WTC11 (cell line): ENCODE measurements at regions not wholly inside any gene's neighbourhood (a gene's known extent, or its start where the extent isn't known, plus 50 kb on each side); places are given as distances from the start of the nearest gene placed in this dataset.

ENCODE experiments used
- ATAC-seq: fragments of 200-7000 bp; cut with Tn5 transposase; 2 replicates; pipeline ENCODE4 v1.10.0; 2021; ENCODE audit warnings: mild to moderate bottlenecking, moderate library complexity
- CTCF ChIA-PET: fragments of 300-600 bp; sonication (Branson Sonifier 250); formaldehyde crosslinking; loops from one replicate; lab custom pipeline; 2021; ENCODE audit warnings: antibody characterized with exemption; lab: Charles Lee
- POLR2A ChIA-PET: fragments of 350-600 bp; sonication (Branson Sonifier 250); formaldehyde crosslinking; loops from one replicate; lab custom pipeline; 2021; ENCODE audit warnings: antibody characterized with exemption; lab: Charles Lee
- DNase-seq: peaks from one replicate; pipeline ENCODE4 v3.0.0; 2021; ENCODE audit warnings: low spot score
- H3K27ac Mint-ChIP-seq: 2 replicates; pipeline ENCODE4 v1.8.0; 2021; ENCODE audit warnings: mixed read lengths
- H3K27me3 Mint-ChIP-seq: 2 replicates; pipeline ENCODE4 v1.8.0; 2021; ENCODE audit warnings: low read depth, mild to moderate bottlenecking, moderate library complexity, mixed read lengths
- H3K36me3 Mint-ChIP-seq: 2 replicates; pipeline ENCODE4 v1.8.0; 2021; ENCODE audit warnings: mixed read lengths
- H3K4me1 Mint-ChIP-seq: 2 replicates; pipeline ENCODE4 v1.8.0; 2022; ENCODE audit warnings: mixed read lengths
- H3K4me3 Mint-ChIP-seq: 2 replicates; pipeline ENCODE4 v1.8.0; 2021; ENCODE audit warnings: mild to moderate bottlenecking, moderate library complexity, mixed read lengths
- H3K9me3 Mint-ChIP-seq: 2 replicates; pipeline ENCODE4 v1.8.0; 2021; ENCODE audit warnings: mixed read lengths
- ATF1 ChIP-seq: sonication (generic); formaldehyde crosslinking; IDR thresholded peaks from 2 replicates; pipeline ENCODE4 v1.8.1; 2023; ENCODE audit warnings: mild to moderate bottlenecking, moderate library complexity, missing genetic modification reagents
- CREM ChIP-seq: sonication (generic); formaldehyde crosslinking; IDR thresholded peaks from 2 replicates; pipeline ENCODE4 v1.8.1; 2022; ENCODE audit warnings: mild to moderate bottlenecking, missing genetic modification reagents, moderate library complexity
- ELF4 ChIP-seq: sonication (generic); formaldehyde crosslinking; IDR thresholded peaks from 2 replicates; pipeline ENCODE4 v1.8.1; 2022; ENCODE audit warnings: low read depth, mild to moderate bottlenecking, moderate library complexity, missing genetic modification reagents
- FOXP1 ChIP-seq: sonication (generic); formaldehyde crosslinking; IDR thresholded peaks from 2 replicates; pipeline ENCODE4 v1.8.0; 2022; ENCODE audit warnings: missing genetic modification reagents, mild to moderate bottlenecking, moderate library complexity, borderline replicate concordance
- GTF2I ChIP-seq: fragments of 250-450 bp; sonication (Bioruptor Pico); conservative IDR thresholded peaks from 2 replicates; pipeline ENCODE4 v1.4.0; 2021; ENCODE audit warnings: mild to moderate bottlenecking
- JAZF1 ChIP-seq: fragments of 250-450 bp; sonication (Bioruptor Pico); IDR thresholded peaks from 2 replicates; pipeline ENCODE4 v1.9.0; 2021; ENCODE audit warnings: moderate library complexity, mild to moderate bottlenecking, inconsistent platforms
- JUN ChIP-seq: sonication (generic); formaldehyde crosslinking; IDR thresholded peaks from 2 replicates; pipeline ENCODE4 v1.8.0; 2023; ENCODE audit warnings: mild to moderate bottlenecking, missing genetic modification reagents
- KAT7 ChIP-seq: sonication (generic); formaldehyde crosslinking; IDR thresholded peaks from 2 replicates; pipeline ENCODE4 v1.8.1; 2023; ENCODE audit warnings: missing genetic modification reagents, mild to moderate bottlenecking, borderline replicate concordance
- NFYB ChIP-seq: sonication (generic); formaldehyde crosslinking; conservative IDR thresholded peaks from 2 replicates; pipeline ENCODE4 v1.8.0; 2022; ENCODE audit warnings: low read depth, missing genetic modification reagents
- NR1H2 ChIP-seq: sonication (generic); formaldehyde crosslinking; IDR thresholded peaks from 2 replicates; pipeline ENCODE4 v1.9.0; 2021; ENCODE audit warnings: mild to moderate bottlenecking, moderate library complexity, missing genetic modification reagents
- NR2C2 ChIP-seq: sonication (generic); formaldehyde crosslinking; IDR thresholded peaks from 2 replicates; pipeline ENCODE4 v1.8.0; 2022; ENCODE audit warnings: mild to moderate bottlenecking, missing genetic modification reagents
- OVOL2 ChIP-seq: fragments of 250-450 bp; sonication (Bioruptor Pico); IDR thresholded peaks from 2 replicates; pipeline ENCODE4 v1.9.0; 2021; ENCODE audit warnings: mild to moderate bottlenecking, borderline replicate concordance
- RELA ChIP-seq: sonication (generic); formaldehyde crosslinking; IDR thresholded peaks from 2 replicates; pipeline ENCODE4 v1.8.1; 2022; ENCODE audit warnings: missing genetic modification reagents, mild to moderate bottlenecking, borderline replicate concordance
- RORB ChIP-seq: fragments of 250-450 bp; sonication (Bioruptor Pico); IDR thresholded peaks from 2 replicates; pipeline ENCODE4 v1.9.0; 2021; ENCODE audit warnings: mild to moderate bottlenecking
- SP1 ChIP-seq: sonication (generic); formaldehyde crosslinking; conservative IDR thresholded peaks from 2 replicates; pipeline ENCODE4 v1.8.1; 2022; ENCODE audit warnings: missing genetic modification reagents
- TP53 ChIP-seq: sonication (generic); formaldehyde crosslinking; IDR thresholded peaks from 2 replicates; pipeline ENCODE4 v1.8.1; 2023; ENCODE audit warnings: mild to moderate bottlenecking, missing genetic modification reagents
- ZBTB21 ChIP-seq: sonication (generic); formaldehyde crosslinking; IDR thresholded peaks from 2 replicates; pipeline ENCODE4 v1.8.1; 2023; ENCODE audit warnings: mild to moderate bottlenecking, missing genetic modification reagents, borderline replicate concordance
- TF ChIP-seq, protein P1 (sequence below): sonication (generic); formaldehyde crosslinking; IDR thresholded peaks from 2 replicates; pipeline ENCODE4 v1.8.1; 2023; ENCODE audit warnings: mild to moderate bottlenecking, missing genetic modification reagents, moderate library complexity
- TF ChIP-seq, protein P2 (sequence below): sonication (generic); formaldehyde crosslinking; IDR thresholded peaks from 2 replicates; pipeline ENCODE4 v1.8.0; 2023; ENCODE audit warnings: missing genetic modification reagents
- TF ChIP-seq, protein P3 (sequence below): sonication (generic); formaldehyde crosslinking; IDR thresholded peaks from 2 replicates; pipeline ENCODE4 v1.8.1; 2022; ENCODE audit warnings: low read depth, mild to moderate bottlenecking, moderate library complexity, missing genetic modification reagents, borderline replicate concordance
- TF ChIP-seq, protein P4 (sequence below): fragments of 250-450 bp; sonication (Bioruptor Pico); IDR thresholded peaks from 2 replicates; pipeline ENCODE4 v2.1.2; 2022; ENCODE audit warnings: mild to moderate bottlenecking, moderate library complexity
- TF ChIP-seq, protein P5 (sequence below): sonication (generic); formaldehyde crosslinking; IDR thresholded peaks from 2 replicates; pipeline ENCODE4 v1.8.1; 2023; ENCODE audit warnings: mild to moderate bottlenecking, moderate library complexity, missing genetic modification reagents

DNA sequence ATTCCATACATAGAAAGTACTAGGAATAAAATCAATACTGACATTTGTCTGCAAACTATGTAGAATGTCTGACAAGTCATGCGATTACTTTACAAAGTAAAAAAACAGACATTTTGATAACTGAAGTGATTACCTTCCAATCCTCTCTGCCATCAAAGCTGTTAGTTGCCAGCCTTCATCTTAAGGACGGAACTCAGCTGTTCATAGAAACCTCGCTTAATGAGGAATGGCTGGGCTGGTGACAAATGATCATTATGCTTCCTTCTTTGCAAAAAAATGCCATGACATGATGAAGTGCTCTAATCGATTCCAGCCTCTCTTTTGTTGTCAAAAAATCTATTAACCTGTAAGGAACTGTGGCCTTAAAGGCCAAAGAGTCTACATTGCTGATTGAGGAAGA is 1214.9 kb upstream of the IGFBP7 start (continued):
- TF ChIP-seq CREM (CRISPR knock-in tag) (no peak), OVOL2 (no peak), NR2C2 (CRISPR knock-in tag) (no peak)
- TF ChIP-seq, protein P1, sequence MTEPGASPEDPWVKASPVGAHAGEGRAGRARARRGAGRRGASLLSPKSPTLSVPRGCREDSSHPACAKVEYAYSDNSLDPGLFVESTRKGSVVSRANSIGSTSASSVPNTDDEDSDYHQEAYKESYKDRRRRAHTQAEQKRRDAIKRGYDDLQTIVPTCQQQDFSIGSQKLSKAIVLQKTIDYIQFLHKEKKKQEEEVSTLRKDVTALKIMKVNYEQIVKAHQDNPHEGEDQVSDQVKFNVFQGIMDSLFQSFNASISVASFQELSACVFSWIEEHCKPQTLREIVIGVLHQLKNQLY (CRISPR knock-in tag): no peak

DNA sequence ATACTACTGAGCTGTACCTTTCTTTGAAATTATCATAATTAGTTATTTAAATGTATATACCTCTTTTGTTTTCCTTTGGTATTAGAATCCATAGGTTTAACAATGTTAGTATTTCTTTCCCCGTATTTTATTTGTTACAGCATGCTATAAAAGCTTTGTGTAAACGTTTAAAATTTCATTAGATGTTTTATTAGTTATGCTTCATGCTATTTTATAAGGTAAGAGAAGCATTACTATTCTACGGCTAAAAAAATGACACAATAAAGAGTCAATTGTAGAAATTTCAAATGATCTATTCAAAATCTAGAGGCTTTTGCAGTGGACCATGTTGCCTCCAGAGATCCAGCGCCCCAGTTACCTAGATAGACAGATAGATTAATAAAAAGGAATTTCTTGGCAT is 1203.3 kb upstream of the IGFBP7 start:
- no peak for TF ChIP-seq OVOL2
- no peak for TF ChIP-seq JAZF1 (CRISPR knock-in tag)
- H3K4me1 Mint-ChIP-seq: 0 out of 2 replicates have a peak, but pooled peaks cover 3% of the 10 kb centered on the region
- ChIA-PET CTCF (no interaction called here), POLR2A (no interaction called here)
- H3K36me3 Mint-ChIP-seq: no peaks in the 10 kb centered on the region
- no peak for ATAC-seq
- no peak overlapping the region for H3K27ac Mint-ChIP-seq
- no peak for DNase-seq
- H3K9me3 Mint-ChIP-seq: peaks cover 25% of the 10 kb centered on the region
- no peaks in the 10 kb centered on the region for H3K27me3 Mint-ChIP-seq
- no peak overlapping the region for H3K4me3 Mint-ChIP-seq

DNA sequence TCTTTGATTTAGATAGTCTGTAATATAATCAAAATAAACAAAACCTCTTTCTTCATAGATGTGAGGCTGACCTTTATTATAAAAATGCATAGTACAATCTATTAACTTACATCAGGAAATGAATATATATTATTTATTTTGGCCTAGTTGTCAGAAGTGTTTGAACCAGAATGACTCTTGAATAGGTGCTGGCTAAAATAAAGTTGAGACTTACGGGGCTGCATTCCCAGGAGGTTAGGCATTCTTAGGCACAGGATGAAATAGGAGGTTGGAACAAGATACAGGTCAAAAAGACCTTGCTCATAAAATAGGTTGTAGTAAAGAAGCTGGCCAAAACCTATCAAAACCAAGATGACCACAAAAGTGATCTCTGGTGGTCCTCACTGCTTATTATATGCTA is 1193.3 kb upstream of the IGFBP7 start:
- no peak overlapping the region for H3K4me3 Mint-ChIP-seq
- CTCF ChIA-PET: no interaction called here
- peaks cover 24% of the 10 kb centered on the region for H3K9me3 Mint-ChIP-seq
- TF ChIP-seq JUN (CRISPR knock-in tag) (no peak), SP1 (no peak), ATF1 (no peak), NFYB (CRISPR knock-in tag) (no peak), TP53 (CRISPR knock-in tag) (no peak), RELA (CRISPR knock-in tag) (no peak), GTF2I (CRISPR knock-in tag) (no peak), ELF4 (CRISPR knock-in tag) (no peak), ZBTB21 (no peak), NR1H2 (no peak), FOXP1 (CRISPR knock-in tag) (no peak), KAT7 (CRISPR knock-in tag) (no peak), RORB (no peak)
- TF ChIP-seq, protein P1 (CRISPR knock-in tag): no peak
- TF ChIP-seq, protein P2, sequence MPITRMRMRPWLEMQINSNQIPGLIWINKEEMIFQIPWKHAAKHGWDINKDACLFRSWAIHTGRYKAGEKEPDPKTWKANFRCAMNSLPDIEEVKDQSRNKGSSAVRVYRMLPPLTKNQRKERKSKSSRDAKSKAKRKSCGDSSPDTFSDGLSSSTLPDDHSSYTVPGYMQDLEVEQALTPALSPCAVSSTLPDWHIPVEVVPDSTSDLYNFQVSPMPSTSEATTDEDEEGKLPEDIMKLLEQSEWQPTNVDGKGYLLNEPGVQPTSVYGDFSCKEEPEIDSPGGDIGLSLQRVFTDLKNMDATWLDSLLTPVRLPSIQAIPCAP (CRISPR knock-in tag): no peak
- TF ChIP-seq, protein P3, sequence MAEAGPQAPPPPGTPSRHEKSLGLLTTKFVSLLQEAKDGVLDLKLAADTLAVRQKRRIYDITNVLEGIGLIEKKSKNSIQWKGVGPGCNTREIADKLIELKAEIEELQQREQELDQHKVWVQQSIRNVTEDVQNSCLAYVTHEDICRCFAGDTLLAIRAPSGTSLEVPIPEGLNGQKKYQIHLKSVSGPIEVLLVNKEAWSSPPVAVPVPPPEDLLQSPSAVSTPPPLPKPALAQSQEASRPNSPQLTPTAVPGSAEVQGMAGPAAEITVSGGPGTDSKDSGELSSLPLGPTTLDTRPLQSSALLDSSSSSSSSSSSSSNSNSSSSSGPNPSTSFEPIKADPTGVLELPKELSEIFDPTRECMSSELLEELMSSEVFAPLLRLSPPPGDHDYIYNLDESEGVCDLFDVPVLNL (CRISPR knock-in tag): no peak
- TF ChIP-seq, protein P4, sequence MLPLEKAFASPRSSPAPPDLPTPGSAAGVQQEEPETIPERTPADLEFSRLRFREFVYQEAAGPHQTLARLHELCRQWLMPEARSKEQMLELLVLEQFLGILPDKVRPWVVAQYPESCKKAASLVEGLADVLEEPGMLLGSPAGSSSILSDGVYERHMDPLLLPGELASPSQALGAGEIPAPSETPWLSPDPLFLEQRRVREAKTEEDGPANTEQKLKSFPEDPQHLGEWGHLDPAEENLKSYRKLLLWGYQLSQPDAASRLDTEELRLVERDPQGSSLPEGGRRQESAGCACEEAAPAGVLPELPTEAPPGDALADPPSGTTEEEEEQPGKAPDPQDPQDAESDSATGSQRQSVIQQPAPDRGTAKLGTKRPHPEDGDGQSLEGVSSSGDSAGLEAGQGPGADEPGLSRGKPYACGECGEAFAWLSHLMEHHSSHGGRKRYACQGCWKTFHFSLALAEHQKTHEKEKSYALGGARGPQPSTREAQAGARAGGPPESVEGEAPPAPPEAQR (CRISPR knock-in tag): no peak
- TF ChIP-seq, protein P5, sequence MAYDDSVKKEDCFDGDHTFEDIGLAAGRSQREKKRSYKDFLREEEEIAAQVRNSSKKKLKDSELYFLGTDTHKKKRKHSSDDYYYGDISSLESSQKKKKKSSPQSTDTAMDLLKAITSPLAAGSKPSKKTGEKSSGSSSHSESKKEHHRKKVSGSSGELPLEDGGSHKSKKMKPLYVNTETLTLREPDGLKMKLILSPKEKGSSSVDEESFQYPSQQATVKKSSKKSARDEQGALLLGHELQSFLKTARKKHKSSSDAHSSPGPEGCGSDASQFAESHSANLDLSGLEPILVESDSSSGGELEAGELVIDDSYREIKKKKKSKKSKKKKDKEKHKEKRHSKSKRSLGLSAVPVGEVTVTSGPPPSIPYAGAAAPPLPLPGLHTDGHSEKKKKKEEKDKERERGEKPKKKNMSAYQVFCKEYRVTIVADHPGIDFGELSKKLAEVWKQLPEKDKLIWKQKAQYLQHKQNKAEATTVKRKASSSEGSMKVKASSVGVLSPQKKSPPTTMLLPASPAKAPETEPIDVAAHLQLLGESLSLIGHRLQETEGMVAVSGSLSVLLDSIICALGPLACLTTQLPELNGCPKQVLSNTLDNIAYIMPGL (CRISPR knock-in tag): no peak
- no peaks in the 10 kb centered on the region for H3K27me3 Mint-ChIP-seq
- POLR2A ChIA-PET: no interaction called here
- no peak overlapping the region for H3K27ac Mint-ChIP-seq
- H3K36me3 Mint-ChIP-seq: 0 out of 2 replicates have a peak, but pooled peaks cover 6% of the 10 kb centered on the region
- peaks cover 9% of the 10 kb centered on the region for H3K4me1 Mint-ChIP-seq
- DNase-seq (no peak), ATAC-seq (no peak)
